ENCODE measurements at regions not wholly inside any gene's neighbourhood (a gene's known extent, or its start where the extent isn't known, plus 50 kb on each side); places are given as distances from the start of the nearest gene placed in this dataset.

DNA sequence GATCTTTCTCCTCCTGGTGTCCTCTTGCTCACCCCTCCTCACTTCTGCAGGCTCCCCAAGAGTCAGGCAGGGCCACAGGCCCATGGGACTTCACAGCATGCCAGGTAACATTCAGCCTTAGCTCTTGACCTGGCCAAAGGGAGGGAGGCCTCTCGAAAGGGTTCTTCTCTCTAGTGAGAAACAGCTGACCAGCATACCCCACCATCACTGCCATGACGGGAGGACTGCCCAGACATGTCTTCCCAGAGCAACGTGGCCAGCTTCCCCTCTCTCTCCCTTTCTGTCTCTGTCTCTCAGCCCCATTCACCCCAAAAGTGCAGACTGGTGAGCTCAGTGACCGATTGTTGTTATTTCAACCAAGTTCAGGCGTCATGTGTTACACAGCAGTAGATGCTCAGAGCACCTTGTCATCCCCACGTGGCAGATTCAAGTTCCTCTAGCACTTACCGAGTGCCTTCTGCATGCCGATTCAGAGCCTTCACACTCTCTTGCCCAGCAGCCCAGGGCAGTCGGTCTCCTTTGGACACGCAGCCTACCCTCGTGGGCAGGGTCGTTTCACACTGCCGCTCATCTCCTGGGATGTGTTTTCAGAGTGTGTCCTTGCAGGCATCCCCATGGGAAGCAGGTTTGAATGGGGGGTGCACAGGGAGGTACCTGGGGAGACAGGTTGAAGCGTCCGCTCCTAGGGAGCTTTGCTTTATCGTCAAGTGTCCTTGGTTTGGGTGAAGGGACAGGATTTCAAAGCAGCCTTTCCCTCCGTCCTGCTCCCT lies 259.9 kb downstream of the NDUFA10 start:
- no peak for DNase-seq (ENCODE audit: low read depth in 2 of 2)

DNA sequence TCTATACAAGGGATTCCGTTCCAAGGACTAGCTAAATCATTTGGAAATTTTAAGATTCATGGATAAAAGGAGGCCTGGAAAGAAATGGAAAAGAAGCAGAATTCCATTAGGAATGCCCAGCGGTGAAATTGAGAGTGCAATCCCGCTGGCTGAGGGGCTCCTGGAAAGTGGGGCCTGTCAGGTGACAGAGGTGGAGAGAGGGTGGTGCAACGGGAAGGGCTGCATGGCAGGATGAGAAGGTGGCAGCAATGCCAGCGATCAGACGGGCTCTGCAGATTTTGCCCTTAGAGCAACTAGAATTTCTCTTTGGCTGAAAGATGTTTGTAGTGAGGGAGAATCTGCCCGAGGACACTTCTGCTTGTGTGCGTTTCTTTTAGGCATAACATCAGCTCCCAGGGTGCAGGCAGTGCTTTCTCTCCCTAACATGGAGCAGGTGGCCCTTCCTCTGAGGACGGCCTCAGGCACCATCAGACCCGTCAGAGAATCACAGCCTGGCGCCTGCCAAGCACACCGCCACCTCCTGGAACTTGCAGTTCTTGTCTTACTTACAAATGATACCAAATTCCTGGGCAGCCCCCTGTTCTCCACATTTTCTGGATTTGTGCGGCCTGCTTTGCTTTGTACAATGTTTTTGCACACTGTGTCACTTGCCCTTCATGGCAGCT lies 261.6 kb downstream of the NDUFA10 start:
- no peak for DNase-seq (ENCODE audit: low read depth in 2 of 2)

- no peak for DNase-seq (ENCODE audit: low read depth in 2 of 2)
These were observed 262.4 kb downstream of the NDUFA10 start for GRCh38 chr2:239762655-239763269.

DNA sequence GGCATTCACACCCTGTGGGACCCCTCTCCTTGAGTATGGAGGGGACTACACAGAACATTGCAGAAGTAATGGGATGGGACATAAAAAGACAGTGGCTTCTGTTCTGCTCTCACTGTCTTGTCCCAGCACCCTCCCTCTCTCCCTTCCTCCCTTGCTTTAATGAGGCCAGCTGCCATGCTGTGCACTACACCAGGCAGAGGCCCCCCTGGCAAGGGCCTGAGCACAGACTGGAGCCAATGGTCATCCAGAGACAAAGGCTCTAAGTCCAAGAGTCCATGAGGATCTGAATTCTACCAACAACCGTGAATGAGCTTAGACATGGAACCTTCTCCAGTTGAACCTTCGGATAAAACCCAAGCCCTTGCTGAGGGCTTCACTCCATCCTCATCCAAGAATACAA lies 263.0 kb downstream of the NDUFA10 start:
- no peak for DNase-seq (ENCODE audit: low read depth in 2 of 2)

DNA sequence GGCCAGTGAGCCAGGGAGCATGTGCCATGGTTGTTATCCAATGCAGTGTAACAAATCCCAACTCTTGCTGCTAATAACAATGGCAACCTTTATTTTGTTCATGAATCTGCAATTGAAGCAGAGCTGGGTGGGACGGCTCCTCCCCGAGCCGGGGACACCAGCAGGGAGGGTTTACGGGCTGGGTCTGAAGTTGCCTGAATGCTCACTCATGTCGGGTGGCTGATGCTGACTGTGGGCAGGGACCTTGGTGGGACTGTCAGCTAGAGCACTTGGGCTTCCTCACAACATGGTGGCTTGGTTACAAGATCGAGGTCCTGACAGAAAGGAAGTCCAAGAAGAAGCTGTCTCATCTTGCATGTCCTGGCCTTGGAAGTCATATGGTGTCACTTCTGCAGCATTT lies 264.5 kb downstream of the NDUFA10 start:
- no peak for DNase-seq (ENCODE audit: low read depth in 2 of 2)

- DNase-seq (ENCODE audit: low read depth in 2 of 2) = no peak
These were observed 266.8 kb downstream of the NDUFA10 start for GRCh38 chr2:239758279-239758877.

- no peak for DNase-seq (ENCODE audit: low read depth in 2 of 2)
These were observed 268.1 kb downstream of the NDUFA10 start for GRCh38 chr2:239756790-239757760.

DNA sequence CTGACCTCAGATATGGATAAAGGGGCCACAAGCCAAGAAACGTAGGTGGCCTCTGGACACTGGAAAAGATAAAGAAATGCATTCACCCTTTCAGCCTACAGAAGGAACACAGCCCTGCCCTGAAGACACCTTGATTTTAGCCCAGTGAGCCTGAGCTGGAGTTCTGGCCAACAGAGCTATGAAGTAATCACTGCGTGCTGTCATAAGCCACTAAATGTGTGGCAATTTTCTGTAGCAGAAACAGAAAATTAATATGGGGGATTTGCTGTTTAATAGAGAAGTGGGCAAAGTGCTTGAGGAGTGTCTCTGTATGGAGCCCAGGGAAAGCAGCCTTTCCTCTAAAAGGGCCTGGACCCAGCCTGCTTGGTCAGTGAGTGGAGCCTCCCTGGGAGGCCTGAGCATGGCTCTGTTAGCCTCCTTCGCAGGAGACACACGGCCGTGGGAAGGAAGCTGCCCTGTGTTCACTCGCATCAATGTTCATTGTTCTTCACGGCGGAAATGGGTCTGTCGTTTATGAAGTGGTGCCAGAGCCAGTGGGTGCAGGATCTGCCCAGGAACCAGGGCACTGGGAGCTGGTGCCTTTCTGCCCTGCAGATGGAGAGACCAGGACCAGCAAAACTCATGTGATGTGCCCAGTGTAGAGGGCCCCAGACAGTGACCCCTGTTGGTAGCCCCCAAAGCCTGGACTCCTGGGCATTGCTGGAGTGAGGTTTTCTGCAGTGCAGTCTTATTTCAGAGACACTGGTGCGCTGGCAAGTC lies 268.9 kb downstream of the NDUFA10 start:
- DNase-seq (ENCODE audit: low read depth in 2 of 2) = no peak

DNA sequence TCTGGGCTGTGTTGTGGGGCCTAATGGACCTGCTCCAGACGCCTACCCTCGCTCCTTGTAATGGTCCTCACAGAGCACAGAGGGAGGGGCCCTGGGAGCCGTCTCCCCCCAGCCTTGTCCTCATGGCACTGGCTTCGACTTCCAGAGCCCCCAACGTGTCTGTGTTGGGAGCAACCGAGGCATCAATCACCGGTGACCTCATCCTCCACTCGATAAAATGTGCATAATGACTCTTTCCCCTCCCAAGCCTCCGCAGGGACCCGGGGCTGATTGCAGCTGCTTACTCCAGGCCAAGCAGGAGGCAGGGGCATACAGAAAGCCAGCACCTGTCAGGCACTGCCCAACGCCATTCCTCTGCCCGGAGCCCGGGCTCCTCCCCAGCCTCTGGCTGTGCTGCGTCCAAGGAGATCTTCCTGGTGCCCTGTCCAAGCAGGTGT lies 271.7 kb downstream of the NDUFA10 start:
- no peak for DNase-seq (ENCODE audit: low read depth in 2 of 2)

DNA sequence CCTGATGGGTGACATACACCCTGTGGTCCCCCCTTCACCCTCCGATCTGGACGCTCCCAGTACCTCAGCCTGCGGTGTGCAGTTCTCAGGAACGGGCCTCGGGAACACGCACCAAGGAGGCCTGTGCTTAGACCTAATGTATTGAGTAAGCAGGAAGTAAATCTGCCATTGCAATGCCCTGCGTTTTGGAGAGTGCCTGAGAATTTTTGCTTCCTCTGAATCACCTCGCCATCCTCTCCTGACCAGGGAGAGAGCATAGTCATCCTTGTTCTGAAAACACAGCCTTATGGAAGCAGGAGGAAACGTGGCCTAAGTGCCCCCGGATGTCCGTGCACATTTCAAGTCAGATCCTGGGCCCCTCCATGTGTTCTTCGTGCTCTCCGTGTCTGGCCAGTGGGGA lies 272.2 kb downstream of the NDUFA10 start:
- no peak for DNase-seq (ENCODE audit: low read depth in 2 of 2)

- peak in 1 of 2 donors; percentile 7 for DNase-seq (ENCODE audit: low read depth in 2 of 2)
These were observed 273.3 kb downstream of the NDUFA10 start for GRCh38 chr2:239751679-239752355.

DNA sequence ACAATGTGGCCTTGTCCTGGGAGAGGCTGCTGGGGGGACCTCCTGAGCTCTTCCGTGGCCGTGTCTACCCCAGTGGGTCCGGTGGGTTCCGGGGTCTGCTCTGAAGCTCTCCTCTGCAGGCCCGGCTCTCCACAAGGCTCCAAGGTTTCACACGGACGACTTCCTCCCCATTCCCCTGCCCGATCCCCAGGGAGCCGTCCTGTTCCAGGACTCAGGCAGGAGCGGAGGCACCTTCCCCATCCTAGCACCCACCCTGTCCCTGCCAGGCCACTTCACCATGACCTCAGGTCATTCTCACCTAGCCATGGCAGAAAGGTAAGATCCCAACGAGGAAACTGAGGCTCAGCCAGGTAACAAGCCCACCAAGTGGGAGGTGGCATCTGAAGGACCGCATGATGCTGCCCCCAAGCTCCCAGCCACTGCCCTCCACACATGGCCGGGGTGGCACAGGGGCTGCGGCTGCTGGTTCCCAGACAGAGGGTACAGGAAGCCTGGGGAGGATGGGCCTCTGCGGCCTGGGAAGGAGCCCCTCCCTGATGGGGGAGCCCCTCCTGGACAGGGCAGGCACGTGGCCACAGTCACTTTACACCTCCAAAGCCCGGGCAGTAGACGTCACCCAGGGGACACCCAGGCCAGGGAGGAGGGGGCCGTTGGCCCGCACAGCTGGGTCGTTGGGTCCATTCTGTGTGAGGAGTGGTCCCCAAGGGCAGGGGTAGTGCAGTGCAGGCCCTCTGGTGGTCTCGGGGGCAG lies 274.0 kb downstream of the NDUFA10 start:
- DNase-seq (ENCODE audit: low read depth in 2 of 2) = no peak

DNA sequence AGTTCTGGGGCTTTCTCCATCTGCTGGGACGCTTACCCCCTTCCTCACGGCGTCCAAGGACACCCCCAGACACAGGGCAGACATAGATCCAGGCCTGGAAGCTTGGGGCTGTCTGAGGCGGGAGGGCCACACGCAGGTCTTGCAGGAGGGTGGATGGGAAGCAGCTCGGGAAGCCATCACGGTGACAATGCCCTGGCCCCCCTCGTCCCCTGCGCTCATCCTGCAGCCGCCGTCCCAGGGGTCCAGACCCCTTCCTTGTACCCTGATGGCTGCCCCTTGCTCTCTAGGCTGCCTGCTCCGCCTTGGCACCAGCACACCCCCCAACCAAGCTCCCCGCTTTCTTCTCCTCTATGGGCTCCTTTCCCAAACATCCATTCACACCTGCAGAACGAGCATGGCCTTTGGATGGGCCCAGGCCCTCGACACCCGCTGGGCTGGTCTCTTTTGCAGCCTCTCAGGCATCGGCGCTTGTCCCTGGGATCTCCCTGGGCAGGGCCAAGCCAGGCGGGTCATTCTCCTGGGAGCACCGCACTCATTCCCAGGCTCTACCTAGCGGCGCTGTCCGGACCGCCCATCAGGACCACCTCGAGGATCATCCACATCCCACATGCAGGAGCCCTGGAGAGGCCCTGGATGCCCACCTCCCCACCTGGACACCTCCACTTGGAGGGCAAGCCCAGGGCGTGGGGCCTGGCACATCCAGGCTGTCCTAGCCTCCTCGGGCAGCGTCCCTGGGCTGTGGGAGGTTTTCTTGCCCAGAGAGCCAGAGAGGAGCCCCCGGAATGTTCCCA lies 274.9 kb downstream of the NDUFA10 start:
- DNase-seq (ENCODE audit: low read depth in 2 of 2) = no peak

DNA sequence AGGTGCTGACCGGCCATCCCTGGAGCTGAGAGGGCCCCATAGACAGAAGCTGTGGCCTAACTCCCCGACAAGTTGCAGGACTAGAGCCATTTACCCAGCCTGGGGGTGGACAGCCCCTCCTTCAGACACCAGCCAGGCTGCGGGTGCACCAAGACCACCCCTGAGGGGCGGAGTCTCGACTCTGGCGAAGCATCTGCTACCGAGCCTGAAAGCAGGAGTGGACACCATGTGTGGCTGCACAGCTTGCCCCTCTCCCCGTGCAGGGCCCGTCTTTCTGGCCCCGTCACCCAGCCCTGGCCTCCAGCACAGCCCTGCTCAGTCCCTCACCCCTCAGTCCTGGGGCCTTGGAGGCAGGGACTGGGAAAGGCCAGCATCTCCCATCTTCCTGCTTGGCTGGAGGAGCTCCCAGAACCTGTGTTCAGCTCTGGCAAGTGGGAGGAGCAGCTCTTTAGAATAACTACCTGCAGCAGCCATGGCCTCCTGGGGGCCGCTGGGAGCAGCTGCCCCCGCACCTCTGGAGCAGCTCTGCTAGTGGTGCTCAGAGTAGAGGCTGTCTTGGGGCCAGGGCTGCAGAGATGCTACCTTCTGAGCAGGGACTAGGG lies 275.8 kb downstream of the NDUFA10 start:
- no peak for DNase-seq (ENCODE audit: low read depth in 2 of 2)

- no peak for DNase-seq (ENCODE audit: low read depth in 2 of 2)
These were observed 276.3 kb downstream of the NDUFA10 start for GRCh38 chr2:239748811-239749210.

DNA sequence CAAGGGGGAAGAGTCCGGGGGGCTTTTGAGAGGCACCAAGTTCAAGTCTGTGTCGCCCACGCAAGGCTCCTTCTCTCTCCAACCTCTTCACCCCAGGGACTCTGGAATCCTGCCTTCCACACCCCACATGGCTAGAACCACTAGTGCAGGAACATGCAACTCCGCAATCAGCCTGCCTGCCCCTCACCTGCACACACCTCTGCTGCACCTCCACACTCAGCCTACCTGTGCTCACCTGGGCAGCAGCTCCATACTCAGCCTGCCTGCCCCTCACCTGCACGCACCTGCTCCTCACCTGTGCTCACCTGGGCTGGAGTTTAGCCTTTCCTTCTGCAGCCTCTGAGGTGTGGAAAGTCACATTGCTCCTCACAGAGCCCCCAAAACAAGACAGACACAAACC lies 277.4 kb downstream of the NDUFA10 start:
- DNase-seq (ENCODE audit: low read depth in 2 of 2) = no peak

- no peak for DNase-seq (ENCODE audit: low read depth in 2 of 2)
These were observed 277.9 kb downstream of the NDUFA10 start for GRCh38 chr2:239747274-239747673.
